HCT116 (cell line): ENCODE measurements at regions not wholly inside any gene's neighbourhood (a gene's known extent, or its start where the extent isn't known, plus 50 kb on each side); places are given as distances from the start of the nearest gene placed in this dataset.

Experiments
- ATAC-seq: fragments of 200-7000 bp; cut with Tn5 transposase; 2 replicates; pipeline ENCODE4 v1.9.1; 2020; ENCODE audit warnings: mild to moderate bottlenecking, moderate library complexity
- BruUV-seq: library from RNA; stranded (reverse); fragments of 400-500 nt; replicated peaks from 2 replicates; lab custom pipeline; 2021; lab: Mats Ljungman, UMichigan
- CTCF ChIA-PET: fragments of 300-600 bp; sonication (Branson Sonifier 250); formaldehyde crosslinking; loops from one replicate; lab custom pipeline; 2021; ENCODE audit warnings: antibody characterized with exemption; lab: Charles Lee
- POLR2A ChIA-PET: fragments of 300-600, 350-600 bp; sonication (Branson Sonifier 250); formaldehyde crosslinking; loops from one replicate; lab custom pipeline; 2021; ENCODE audit warnings: antibody characterized with exemption; lab: Charles Lee
- RAD21 ChIA-PET, 2 experiments: fragments of 300-600 bp; sonication (Branson Sonifier 250); formaldehyde crosslinking; loops; one replicate each; lab custom pipeline; 2023; ENCODE audit warnings: low total read pairs in 2 of 2; ENCODE audit not compliant: uncharacterized antibody in 2 of 2, unreplicated experiment in 2 of 2, low non-redundant PET in 1 of 2; lab: Charles Lee
- DNase-seq: peaks from one replicate; pipeline ENCODE4 v3.0.0-alpha.2; 2010; ENCODE audit warnings: low read depth, low spot score
- H2AFZ ChIP-seq: fragments of 200-600 bp; shearing (Covaris generic), sonication (generic); 2 replicates; pipeline ENCODE4 v1.6.1; 2017; ENCODE audit warnings: low read depth, mixed run types, mixed read lengths, antibody characterized with exemption, low read length; ENCODE audit not compliant: poor library complexity, severe bottlenecking
- H3K27ac ChIP-seq: 2 replicates; pipeline ENCODE4 v1.5.1; 2012; ENCODE audit warnings: low read depth, low read length
- H3K27me3 ChIP-seq: fragments of 200-600 bp; sonication (generic); 2 replicates; pipeline ENCODE4 v1.6.1; 2016; ENCODE audit warnings: mixed run types, low read length, mixed read lengths; ENCODE audit not compliant: insufficient read depth
- H3K36me3 ChIP-seq, 2 experiments: fragments of 200-500 bp in 1 of 2; fragments of 200-600 bp in 1 of 2; sonication (Bioruptor generic) in 1 of 2; sonication (generic) in 1 of 2; 2 replicates each; pipeline versions ENCODE4 v1.5.1 to v1.6.1; 2014 to 2016; ENCODE audit warnings: low read length in 2 of 2, inconsistent platforms in 1 of 2, mixed read lengths in 1 of 2, mixed run types in 1 of 2; ENCODE audit not compliant: insufficient read depth in 2 of 2, control insufficient read depth in 1 of 2
- H3K4me1 ChIP-seq, 2 experiments: fragments of 200-600 bp in 1 of 2; sonication (generic) in 1 of 2; 2 replicates each; pipeline versions ENCODE4 v1.5.1 to v1.6.1; 2012 to 2017; ENCODE audit warnings: low read length in 2 of 2, inconsistent platforms in 1 of 2, mild to moderate bottlenecking in 1 of 2, mixed read lengths in 1 of 2, mixed run types in 1 of 2, moderate library complexity in 1 of 2; ENCODE audit not compliant: insufficient read depth in 2 of 2, control insufficient read depth in 1 of 2
- H3K4me2 ChIP-seq: fragments of 200-600 bp; sonication (generic); 2 replicates; pipeline ENCODE4 v1.6.1; 2017; ENCODE audit warnings: mixed run types, low read length, mixed read lengths
- H3K4me3 ChIP-seq, 2 experiments: fragments of 200-600 bp in 1 of 2; sonication (generic) in 1 of 2; replicated peaks in 1 of 2; 2 replicates each; pipeline ENCODE4 v1.5.1; 2011 to 2016; ENCODE audit warnings: low read length in 2 of 2, control low read depth in 1 of 2, low read depth in 1 of 2, mild to moderate bottlenecking in 1 of 2, mixed read lengths in 1 of 2, mixed run types in 1 of 2
- H3K79me2 ChIP-seq: fragments of 200-600 bp; sonication (generic); 2 replicates; pipeline ENCODE4 v1.6.1; 2017; ENCODE audit warnings: mild to moderate bottlenecking, mixed run types, low read length, moderate library complexity, mixed read lengths; ENCODE audit not compliant: insufficient read depth
- H3K9ac ChIP-seq: fragments of 200-600 bp; sonication (generic); 2 replicates; pipeline ENCODE4 v1.6.1; 2016; ENCODE audit warnings: low read length, mixed read lengths
- H3K9me2 ChIP-seq: fragments of 200-600 bp; sonication (generic), shearing (Covaris generic); 2 replicates; pipeline ENCODE4 v1.6.1; 2017; ENCODE audit warnings: mixed run types, mild to moderate bottlenecking, moderate library complexity; ENCODE audit not compliant: insufficient read depth
- H3K9me3 ChIP-seq, 2 experiments: fragments of 200-500 bp in 1 of 2; fragments of 200-600 bp in 1 of 2; sonication (Bioruptor generic) in 1 of 2; sonication (generic) in 1 of 2; 2 replicates each; pipeline ENCODE4 v1.6.1; 2014 to 2017; ENCODE audit warnings: low read length in 2 of 2, mixed read lengths in 2 of 2, inconsistent platforms in 1 of 2, low read depth in 1 of 2, mild to moderate bottlenecking in 1 of 2, mixed run types in 1 of 2, moderate library complexity in 1 of 2; ENCODE audit not compliant: control insufficient read depth in 1 of 2, insufficient read depth in 1 of 2
- H4K20me1 ChIP-seq: fragments of 200-600 bp; sonication (generic), shearing (Covaris generic); 2 replicates; pipeline ENCODE4 v1.6.1; 2017; ENCODE audit warnings: mixed run types, mild to moderate bottlenecking, moderate library complexity; ENCODE audit not compliant: insufficient read depth
- ATF3 ChIP-seq: IDR thresholded peaks from 2 replicates; pipeline ENCODE4 v1.6.1; 2012
- EGR1 ChIP-seq: IDR thresholded peaks from 2 replicates; pipeline ENCODE4 v1.6.1; 2012; ENCODE audit warnings: low read depth
- ELF1 ChIP-seq: IDR thresholded peaks from 2 replicates; pipeline ENCODE4 v1.6.1; 2012; ENCODE audit warnings: low read depth, borderline replicate concordance
- EZH2 ChIP-seq: fragments of 200-600 bp; sonication (generic); IDR thresholded peaks from 2 replicates; pipeline ENCODE4 v1.6.1; 2017; ENCODE audit warnings: antibody characterized with exemption, mixed run types
- FOSL1 ChIP-seq: IDR thresholded peaks from 2 replicates; pipeline ENCODE4 v1.6.1; 2012; ENCODE audit warnings: low read depth
- POLR2AphosphoS5 ChIP-seq: IDR thresholded peaks from 2 replicates; pipeline ENCODE4 v1.6.1; 2011; ENCODE audit warnings: mild to moderate bottlenecking, low read depth, low read length, moderate library complexity
- REST ChIP-seq: IDR thresholded peaks from 2 replicates; pipeline ENCODE4 v1.6.1; 2012; ENCODE audit warnings: low read depth
- YY1 ChIP-seq: IDR thresholded peaks from 2 replicates; pipeline ENCODE4 v1.6.1; 2011; ENCODE audit warnings: low read length, low read depth, moderate library complexity, mild to moderate bottlenecking; ENCODE audit not compliant: insufficient replicate concordance; ENCODE audit errors: extremely low read depth
- ZNF274 ChIP-seq: fragments of 200-500 bp; sonication (Bioruptor generic); IDR thresholded peaks from 2 replicates; pipeline ENCODE4 v1.6.1; 2014; ENCODE audit warnings: mild to moderate bottlenecking, low read depth, low read length, inconsistent platforms
- intact Hi-C: fragments of 100-400 bp; cut with micrococcal nuclease; formaldehyde crosslinking; loops from 2 replicates; pipeline ENCODE4 v1.10.0; 2022

GRCh38 chr6:119962505-119962904 is 612.9 kb upstream of the MAN1A1 start:
- POLR2A ChIA-PET = no interaction called here
- Histone ChIP-seq H3K9me3 (no peaks in the 10 kb centered on the region), H2AFZ (no peak overlapping the region), H3K4me1 (no peaks in the 10 kb centered on the region), H3K4me3 (no peak overlapping the region), H3K79me2 (no peaks in the 10 kb centered on the region), H3K9me2 (no peaks in the 10 kb centered on the region), H3K27ac (no peak overlapping the region), H3K4me2 (no peak overlapping the region), H3K27me3 (no peaks in the 10 kb centered on the region), H4K20me1 (no peaks in the 10 kb centered on the region), H3K36me3 (no peaks in the 10 kb centered on the region), H3K9ac (no peak overlapping the region)
- intact Hi-C loops = no loop called here
- RAD21 ChIA-PET = no interaction called here
- no peak for ATAC-seq
- BruUV-seq = no TSS peak
- no peak for TF ChIP-seq POLR2AphosphoS5
- TF ChIP-seq YY1 = no peak
- no peak for TF ChIP-seq ZNF274
- TF ChIP-seq REST = no peak
- no peak for TF ChIP-seq EZH2
- TF ChIP-seq ATF3 = no peak
- no peak for TF ChIP-seq FOSL1
- TF ChIP-seq EGR1 = no peak
- no peak for TF ChIP-seq ELF1
- DNase-seq = no peak
- CTCF ChIA-PET = interaction anchor here (1.5 to 2.9 kb wide), 2 partner anchors 15 to 17 kb away, joined by 3 to 8 read pairs; no protein-coding TSS in a partner anchor
